ENCODE measurements at regions not wholly inside any gene's neighbourhood (a gene's known extent, or its start where the extent isn't known, plus 50 kb on each side); places are given as distances from the start of the nearest gene placed in this dataset.

DNA sequence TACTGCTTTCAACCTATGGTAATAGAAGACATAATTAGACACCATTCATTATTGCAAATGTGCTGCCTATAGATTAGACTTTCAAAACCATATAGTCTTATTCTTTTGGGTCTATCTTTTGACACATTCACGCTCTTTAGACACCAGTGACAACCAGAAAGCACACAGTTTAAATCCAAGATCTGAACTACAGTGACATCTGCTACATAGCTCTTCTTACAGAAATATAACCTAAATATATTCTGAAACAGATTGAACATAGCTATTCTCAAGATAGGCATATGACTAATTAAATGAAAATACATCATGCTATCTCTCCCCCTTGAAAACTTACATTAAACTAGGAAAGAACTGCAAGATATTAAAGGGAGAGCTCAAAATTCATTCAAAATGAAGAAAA lies 514.2 kb upstream of the SLITRK6 start:
- no peak for FAIRE-seq
- no peaks in the 10 kb centered on the region for H4K20me1 ChIP-seq (replicated peaks; ENCODE audit: control insufficient read depth, extremely low read depth, insufficient read depth, low read length)
- no peak overlapping the region for H3K9ac ChIP-seq (replicated peaks; ENCODE audit: extremely low read depth, insufficient read depth, low read length)
- dilution Hi-C loops (cut with MboI; ENCODE audit: extremely low pct_ligation_motif_present, low sequenced_read_pairs), result no loop called here
- intact Hi-C loops (cut with micrococcal nuclease), result no loop called here
- H3K79me2 ChIP-seq (ENCODE audit: control insufficient read depth, insufficient read depth, low read length), result no peaks in the 10 kb centered on the region
- peaks cover 4% of the 10 kb centered on the region for H3K9me3 ChIP-seq (replicated peaks; ENCODE audit: control insufficient read depth, insufficient read depth, low read length)
- CTCF ChIA-PET, result no interaction called here
- no peak overlapping the region for H3K27ac ChIP-seq (ENCODE audit: insufficient read depth, low read depth, low read length)
- no peaks in the 10 kb centered on the region for H3K36me3 ChIP-seq (ENCODE audit: control insufficient read depth in 2 of 2, extremely low read depth in 1 of 2, insufficient read depth in 2 of 2, low read length in 2 of 2)
- H2AFZ ChIP-seq (ENCODE audit: low read depth, low read length), result no peak overlapping the region
- no peak overlapping the region for H3K4me3 ChIP-seq (replicated peaks in 1 of 3; ENCODE audit: insufficient read depth in 1 of 3, low read depth in 1 of 3, low read length in 3 of 3)
- no peak overlapping the region for H3K4me2 ChIP-seq (ENCODE audit: insufficient read depth, low read length)
- no TSS peak for BruUV-seq (replicated peaks)
- H3K9me1 ChIP-seq (replicated peaks; ENCODE audit: control insufficient read depth, extremely low read depth, insufficient read depth, low read length), result no peaks in the 10 kb centered on the region
- POLR2A ChIA-PET, result no interaction called here
- H3K27me3 ChIP-seq (ENCODE audit: control insufficient read depth in 2 of 2, insufficient read depth in 2 of 2, low read length in 2 of 2), result no peaks in the 10 kb centered on the region
- no peak for DNase-seq (ENCODE audit: low read depth, low spot score)
- TF ChIP-seq EZH2 (IDR thresholded peaks at IDR 0.05; ENCODE audit: borderline replicate concordance, low read depth, low read length, severe bottlenecking) (no peak), POLR2A (IDR thresholded peaks at IDR 0.05; ENCODE audit: low read depth, low read length) (no peak), GATA2 (IDR thresholded peaks at IDR 0.05; ENCODE audit: insufficient read depth, insufficient read length, low read depth, low read length) (no peak), MYC (IDR thresholded peaks at IDR 0.05; ENCODE audit: low read depth, low read length) (no peak)
- TF ChIP-seq, protein P1, sequence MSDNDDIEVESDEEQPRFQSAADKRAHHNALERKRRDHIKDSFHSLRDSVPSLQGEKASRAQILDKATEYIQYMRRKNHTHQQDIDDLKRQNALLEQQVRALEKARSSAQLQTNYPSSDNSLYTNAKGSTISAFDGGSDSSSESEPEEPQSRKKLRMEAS (IDR thresholded peaks at IDR 0.05; ENCODE audit: insufficient read depth, insufficient read length), result no peak
- TF ChIP-seq, protein P2, sequence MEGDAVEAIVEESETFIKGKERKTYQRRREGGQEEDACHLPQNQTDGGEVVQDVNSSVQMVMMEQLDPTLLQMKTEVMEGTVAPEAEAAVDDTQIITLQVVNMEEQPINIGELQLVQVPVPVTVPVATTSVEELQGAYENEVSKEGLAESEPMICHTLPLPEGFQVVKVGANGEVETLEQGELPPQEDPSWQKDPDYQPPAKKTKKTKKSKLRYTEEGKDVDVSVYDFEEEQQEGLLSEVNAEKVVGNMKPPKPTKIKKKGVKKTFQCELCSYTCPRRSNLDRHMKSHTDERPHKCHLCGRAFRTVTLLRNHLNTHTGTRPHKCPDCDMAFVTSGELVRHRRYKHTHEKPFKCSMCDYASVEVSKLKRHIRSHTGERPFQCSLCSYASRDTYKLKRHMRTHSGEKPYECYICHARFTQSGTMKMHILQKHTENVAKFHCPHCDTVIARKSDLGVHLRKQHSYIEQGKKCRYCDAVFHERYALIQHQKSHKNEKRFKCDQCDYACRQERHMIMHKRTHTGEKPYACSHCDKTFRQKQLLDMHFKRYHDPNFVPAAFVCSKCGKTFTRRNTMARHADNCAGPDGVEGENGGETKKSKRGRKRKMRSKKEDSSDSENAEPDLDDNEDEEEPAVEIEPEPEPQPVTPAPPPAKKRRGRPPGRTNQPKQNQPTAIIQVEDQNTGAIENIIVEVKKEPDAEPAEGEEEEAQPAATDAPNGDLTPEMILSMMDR (IDR thresholded peaks at IDR 0.05; ENCODE audit: extremely low read depth in 1 of 2, insufficient read depth in 1 of 2, low read depth in 1 of 2, low read length in 2 of 2), result no peak
- no peaks in the 10 kb centered on the region for H3K4me1 ChIP-seq (ENCODE audit: control insufficient read depth, extremely low read depth, insufficient read depth, low read length)

DNA sequence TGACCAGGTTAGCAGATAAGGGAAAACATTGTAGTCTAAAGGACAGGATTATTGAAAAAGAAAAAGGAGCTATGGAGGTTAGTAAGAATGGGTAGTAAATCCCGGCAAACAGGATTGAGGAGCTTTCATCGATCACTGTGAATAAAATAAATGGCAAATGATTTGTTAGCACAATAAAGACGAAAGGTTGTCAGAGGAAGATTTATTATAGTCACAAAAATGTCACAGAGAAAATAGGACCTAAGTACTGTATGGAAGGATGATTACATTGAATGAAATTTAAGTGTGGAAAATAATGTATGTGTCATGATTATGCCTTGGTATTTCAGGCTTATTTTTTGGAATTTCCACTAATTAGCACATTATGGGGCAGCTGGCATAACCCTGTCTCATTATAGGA lies 519.2 kb upstream of the SLITRK6 start:
- Histone ChIP-seq H3K9ac (replicated peaks; ENCODE audit: extremely low read depth, insufficient read depth, low read length) (no peak overlapping the region), H3K9me1 (replicated peaks; ENCODE audit: control insufficient read depth, extremely low read depth, insufficient read depth, low read length) (no peaks in the 10 kb centered on the region), H3K9me3 (replicated peaks; ENCODE audit: control insufficient read depth, insufficient read depth, low read length) (peaks cover 4% of the 10 kb centered on the region), H3K4me1 (ENCODE audit: control insufficient read depth, extremely low read depth, insufficient read depth, low read length) (no peaks in the 10 kb centered on the region), H3K36me3 (ENCODE audit: control insufficient read depth in 2 of 2, extremely low read depth in 1 of 2, insufficient read depth in 2 of 2, low read length in 2 of 2) (no peaks in the 10 kb centered on the region), H3K4me3 (replicated peaks in 1 of 3; ENCODE audit: insufficient read depth in 1 of 3, low read depth in 1 of 3, low read length in 3 of 3) (no peak overlapping the region), H3K79me2 (ENCODE audit: control insufficient read depth, insufficient read depth, low read length) (no peaks in the 10 kb centered on the region), H3K27me3 (ENCODE audit: control insufficient read depth in 2 of 2, insufficient read depth in 2 of 2, low read length in 2 of 2) (no peaks in the 10 kb centered on the region), H3K27ac (ENCODE audit: insufficient read depth, low read depth, low read length) (no peak overlapping the region), H3K4me2 (ENCODE audit: insufficient read depth, low read length) (no peak overlapping the region), H4K20me1 (replicated peaks; ENCODE audit: control insufficient read depth, extremely low read depth, insufficient read depth, low read length) (no peaks in the 10 kb centered on the region), H2AFZ (ENCODE audit: low read depth, low read length) (no peak overlapping the region)
- TF ChIP-seq FOS (IDR thresholded peaks at IDR 0.05; ENCODE audit: borderline replicate concordance, insufficient read depth, low read length) (no peak), JUN (IDR thresholded peaks at IDR 0.05; ENCODE audit: borderline replicate concordance, insufficient read depth, insufficient read length, low read depth) (no peak), POLR2A (IDR thresholded peaks at IDR 0.05; ENCODE audit: low read depth, low read length) (no peak), MYC (IDR thresholded peaks at IDR 0.05; ENCODE audit: low read depth, low read length) (no peak), POLR2AphosphoS5 (IDR thresholded peaks at IDR 0.05; ENCODE audit: insufficient read depth, low read depth, low read length) (no peak), EZH2 (IDR thresholded peaks at IDR 0.05; ENCODE audit: borderline replicate concordance, low read depth, low read length, severe bottlenecking) (no peak), GATA2 (IDR thresholded peaks at IDR 0.05; ENCODE audit: insufficient read depth, insufficient read length, low read depth, low read length) (no peak)
- TF ChIP-seq, protein P1 (IDR thresholded peaks at IDR 0.05; ENCODE audit: insufficient read depth, insufficient read length), result no peak
- TF ChIP-seq, protein P2 (IDR thresholded peaks at IDR 0.05; ENCODE audit: extremely low read depth in 1 of 2, insufficient read depth in 1 of 2, low read depth in 1 of 2, low read length in 2 of 2), result no peak
- ChIA-PET POLR2A (no interaction called here), CTCF (no interaction called here)
- FAIRE-seq (no peak), DNase-seq (ENCODE audit: low read depth, low spot score) (no peak)
- dilution Hi-C loops (cut with MboI; ENCODE audit: extremely low pct_ligation_motif_present, low sequenced_read_pairs) (no loop called here), intact Hi-C loops (cut with micrococcal nuclease) (no loop called here)
- BruUV-seq (replicated peaks), result no TSS peak
